ENCODE measurements at regions not wholly inside any gene's neighbourhood (a gene's known extent, or its start where the extent isn't known, plus 50 kb on each side); places are given as distances from the start of the nearest gene placed in this dataset.

DNA sequence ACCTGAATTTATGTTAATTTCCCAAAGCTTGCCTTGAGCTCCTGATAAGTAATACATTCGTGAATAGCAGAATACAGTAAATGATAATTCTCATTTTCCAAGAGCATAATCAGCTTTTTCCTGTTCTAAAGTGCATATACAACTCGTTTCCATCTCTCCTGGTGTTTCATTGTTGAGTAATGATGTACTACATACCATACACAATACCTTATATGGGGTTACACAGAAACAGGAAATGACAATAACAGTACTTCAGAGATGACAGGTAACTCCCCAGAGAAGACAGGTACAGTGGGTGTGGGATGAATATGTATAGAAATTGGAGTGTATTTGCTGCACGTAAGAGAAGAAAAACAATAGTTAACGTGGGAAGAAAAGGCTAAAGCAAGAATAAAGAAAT, 287.1 kb downstream of the TENT4A start:
- no peak for TF ChIP-seq POLR2AphosphoS5 (IDR thresholded peaks at IDR 0.05; ENCODE audit: borderline replicate concordance, low read depth, low read length)
- TF ChIP-seq EZH2 (IDR thresholded peaks at IDR 0.05), result no peak
